ENCODE measurements at regions not wholly inside any gene's neighbourhood (a gene's known extent, or its start where the extent isn't known, plus 50 kb on each side); places are given as distances from the start of the nearest gene placed in this dataset.
"Not testable (repeated sequence)": the region's sequence is repeated elsewhere in the genome, so short reads cannot be mapped to it uniquely, and the experiment has no call there.

DNA sequence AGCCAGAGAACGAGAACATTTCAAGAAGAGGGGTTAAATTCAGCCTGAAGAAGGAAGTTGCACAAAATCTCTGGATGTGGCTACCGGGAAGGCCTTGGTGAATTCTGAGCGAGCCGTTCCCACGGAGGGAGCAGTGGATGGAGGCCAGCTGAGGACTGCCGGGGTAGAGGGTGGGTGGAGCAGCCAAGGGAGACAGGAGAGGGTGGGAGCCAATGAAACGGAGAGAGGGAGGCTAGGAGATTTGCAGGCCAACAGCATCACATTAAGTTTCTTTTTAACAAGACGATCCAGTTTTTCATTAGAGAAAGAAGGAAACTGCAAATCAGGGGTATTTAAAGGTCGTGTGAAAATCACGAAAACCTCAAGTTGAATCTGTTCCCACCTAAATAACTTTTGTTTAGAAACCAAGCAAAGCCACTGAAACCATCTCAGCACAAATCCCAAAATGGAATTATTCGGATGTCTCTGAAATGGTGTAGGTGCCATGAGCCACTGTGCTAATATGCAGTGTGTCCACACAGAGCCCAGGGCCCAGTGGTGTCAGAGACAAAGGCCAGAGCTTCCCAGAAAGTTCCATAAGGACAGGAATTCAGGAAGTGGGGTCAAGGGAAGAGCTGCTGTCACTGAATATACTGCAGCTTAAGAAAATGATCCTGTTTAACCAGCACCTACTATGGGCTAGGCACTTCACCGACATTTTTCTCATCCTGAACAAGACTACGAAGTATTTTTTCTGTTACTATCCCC is 59.7 kb upstream of the SLC35C1 start:
- 60 to 71% methylated on average over 13 of the region's 13 CpGs for WGBS, 2 donors
- H3K4me3 ChIP-seq (replicated peaks in 1 of 3): no peak overlapping the region
- peak; percentile 11 to 20 for DNase-seq
- no peak for TF ChIP-seq POLR2A (IDR thresholded peaks at IDR 0.05)
- TF ChIP-seq, protein P1, sequence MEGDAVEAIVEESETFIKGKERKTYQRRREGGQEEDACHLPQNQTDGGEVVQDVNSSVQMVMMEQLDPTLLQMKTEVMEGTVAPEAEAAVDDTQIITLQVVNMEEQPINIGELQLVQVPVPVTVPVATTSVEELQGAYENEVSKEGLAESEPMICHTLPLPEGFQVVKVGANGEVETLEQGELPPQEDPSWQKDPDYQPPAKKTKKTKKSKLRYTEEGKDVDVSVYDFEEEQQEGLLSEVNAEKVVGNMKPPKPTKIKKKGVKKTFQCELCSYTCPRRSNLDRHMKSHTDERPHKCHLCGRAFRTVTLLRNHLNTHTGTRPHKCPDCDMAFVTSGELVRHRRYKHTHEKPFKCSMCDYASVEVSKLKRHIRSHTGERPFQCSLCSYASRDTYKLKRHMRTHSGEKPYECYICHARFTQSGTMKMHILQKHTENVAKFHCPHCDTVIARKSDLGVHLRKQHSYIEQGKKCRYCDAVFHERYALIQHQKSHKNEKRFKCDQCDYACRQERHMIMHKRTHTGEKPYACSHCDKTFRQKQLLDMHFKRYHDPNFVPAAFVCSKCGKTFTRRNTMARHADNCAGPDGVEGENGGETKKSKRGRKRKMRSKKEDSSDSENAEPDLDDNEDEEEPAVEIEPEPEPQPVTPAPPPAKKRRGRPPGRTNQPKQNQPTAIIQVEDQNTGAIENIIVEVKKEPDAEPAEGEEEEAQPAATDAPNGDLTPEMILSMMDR (IDR thresholded peaks at IDR 0.05): no peak
- no peaks in the 10 kb centered on the region for H3K27me3 ChIP-seq
- no peaks in the 10 kb centered on the region for H3K4me1 ChIP-seq
- H3K9me3 ChIP-seq: no peaks in the 10 kb centered on the region
- intact Hi-C loops (cut with DNase I): no loop called here
- H3K27ac ChIP-seq: peak overlapping the region in 2 of 3 donors; percentile 2 to 28
- H3K36me3 ChIP-seq: no peaks in the 10 kb centered on the region

GRCh38 chr11:45743556-45744468 is 61.1 kb upstream of the SLC35C1 start:
- Histone ChIP-seq H3K27ac (no peak overlapping the region), H3K4me1 (no peaks in the 10 kb centered on the region), H3K27me3 (no peaks in the 10 kb centered on the region), H3K4me3 (replicated peaks in 1 of 3) (no peak overlapping the region), H3K36me3 (no peaks in the 10 kb centered on the region), H3K9me3 (no peaks in the 10 kb centered on the region)
- intact Hi-C loops (cut with DNase I): no loop called here
- DNase-seq: no peak
- 86 to 90% methylated on average over 11 of the region's 11 CpGs for WGBS, 2 donors
- no peak for TF ChIP-seq POLR2A (IDR thresholded peaks at IDR 0.05)
- TF ChIP-seq, protein P1 (IDR thresholded peaks at IDR 0.05): no peak

DNA sequence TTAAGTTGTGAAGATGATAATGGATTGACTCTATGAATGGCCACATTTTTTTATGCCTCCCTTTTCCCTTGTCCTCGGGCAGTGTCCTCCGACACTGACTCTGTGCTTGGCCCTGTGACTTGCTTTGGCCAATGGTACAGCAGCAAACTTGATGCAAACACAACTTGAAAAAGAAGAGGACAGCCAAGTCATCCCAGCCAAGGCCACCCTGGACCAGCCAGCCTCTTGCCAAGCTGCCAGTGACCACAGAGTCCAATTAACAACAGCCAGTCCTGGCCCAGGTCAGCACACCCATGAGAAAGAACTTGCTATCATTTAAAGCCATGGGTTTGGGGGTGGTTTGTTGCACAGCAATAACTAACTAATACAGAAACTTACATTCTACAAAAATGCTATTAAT is 63.4 kb upstream of the SLC35C1 start:
- TF ChIP-seq, protein P1 (IDR thresholded peaks at IDR 0.05): no peak
- no peak for TF ChIP-seq POLR2A (IDR thresholded peaks at IDR 0.05)
- H3K27me3 ChIP-seq: no peaks in the 10 kb centered on the region
- 80 to 93% methylated on average over 2 of the region's 2 CpGs for WGBS, 2 donors
- H3K36me3 ChIP-seq: no peaks in the 10 kb centered on the region
- no peaks in the 10 kb centered on the region for H3K4me1 ChIP-seq
- intact Hi-C loops (cut with DNase I): no loop called here
- H3K27ac ChIP-seq: no peak overlapping the region
- H3K9me3 ChIP-seq: no peaks in the 10 kb centered on the region
- DNase-seq: no peak
- H3K4me3 ChIP-seq (replicated peaks in 1 of 3): no peak overlapping the region

- H3K9me3 ChIP-seq: no peaks in the 10 kb centered on the region
- no peaks in the 10 kb centered on the region for H3K4me1 ChIP-seq
- 66 to 75% methylated on average over 2 of the region's 2 CpGs for WGBS, 2 donors
- H3K36me3 ChIP-seq: no peaks in the 10 kb centered on the region
- DNase-seq: no peak
- H3K27me3 ChIP-seq: no peaks in the 10 kb centered on the region
- no peak overlapping the region for H3K4me3 ChIP-seq (replicated peaks in 1 of 3)
- no peak for TF ChIP-seq POLR2A (IDR thresholded peaks at IDR 0.05)
- TF ChIP-seq, protein P1 (IDR thresholded peaks at IDR 0.05): no peak
- intact Hi-C loops (cut with DNase I): no loop called here
- H3K27ac ChIP-seq: no peak overlapping the region
Measured at GRCh38 chr11:45741032-45741431, 63.9 kb upstream of the SLC35C1 start.

DNA sequence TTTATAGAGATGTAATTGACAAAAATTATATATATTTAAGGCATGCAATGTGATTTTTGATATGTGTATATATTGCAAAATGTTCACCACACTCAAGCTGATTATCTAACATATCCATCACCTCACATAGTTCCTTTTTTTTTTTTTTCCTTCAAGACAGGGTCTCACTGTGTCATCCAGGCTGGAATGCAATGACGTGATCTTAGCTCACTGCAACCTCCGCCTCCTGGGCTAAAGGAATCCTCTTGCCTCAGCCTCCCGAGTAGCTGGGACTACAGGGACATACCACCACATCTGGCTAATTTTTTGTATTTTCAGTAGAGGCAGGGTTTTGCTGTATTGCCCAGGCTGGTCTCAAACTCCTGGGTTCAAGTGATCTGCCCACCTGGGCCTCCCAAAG is 65.1 kb upstream of the SLC35C1 start:
- no peak for TF ChIP-seq POLR2A (IDR thresholded peaks at IDR 0.05)
- TF ChIP-seq, protein P1 (IDR thresholded peaks at IDR 0.05): no peak
- Histone ChIP-seq H3K4me3 (replicated peaks in 1 of 3) (no peak overlapping the region), H3K36me3 (no peaks in the 10 kb centered on the region), H3K9me3 (no peaks in the 10 kb centered on the region), H3K27ac (no peak overlapping the region), H3K4me1 (no peaks in the 10 kb centered on the region), H3K27me3 (no peaks in the 10 kb centered on the region)
- intact Hi-C loops (cut with DNase I): no loop called here
- no peak for DNase-seq
- 92 to 96% methylated on average over 3 of the region's 3 CpGs for WGBS, 2 donors

GRCh38 chr11:45739071-45739470 is 65.9 kb upstream of the SLC35C1 start:
- not testable (repeated sequence) for H3K4me3 ChIP-seq (replicated peaks in 1 of 3)
- WGBS, 2 donors: 97 to 98% methylated on average over 17 to 18 of the region's 22 CpGs

DNA sequence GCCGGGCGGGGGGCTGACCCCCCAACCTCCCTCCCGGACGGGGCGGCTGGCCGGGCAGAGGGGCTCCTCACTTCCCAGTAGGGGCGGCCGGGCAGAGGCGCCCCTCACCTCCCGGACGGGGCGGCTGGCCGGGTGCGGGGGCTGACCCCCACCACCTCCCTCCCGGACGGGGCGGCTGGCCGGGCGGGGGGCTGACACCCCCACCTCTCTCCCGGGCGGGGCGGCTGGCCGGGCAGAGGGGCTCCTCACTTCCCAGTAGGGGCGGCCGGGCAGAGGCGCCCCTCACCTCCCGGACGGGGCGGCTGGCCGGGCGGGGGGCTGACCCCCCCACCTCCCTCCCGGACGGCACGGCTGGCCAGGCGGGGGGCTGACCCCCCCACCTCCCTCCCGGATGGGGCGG is 66.8 kb upstream of the SLC35C1 start:
- DNase-seq; intact Hi-C loops (cut with DNase I); H3K27ac ChIP-seq; H3K4me1 ChIP-seq; H3K9me3 ChIP-seq; H3K4me3 ChIP-seq (replicated peaks in 1 of 3); H3K36me3 ChIP-seq; H3K27me3 ChIP-seq: not testable (repeated sequence)
- no CpG with 5 or more reads among the region's 37 CpGs for WGBS, 2 donors

More at GRCh38 chr11:45739071-45739470, 65.9 kb upstream of the SLC35C1 start:
- H3K27me3 ChIP-seq; H3K9me3 ChIP-seq; DNase-seq; H3K27ac ChIP-seq; H3K36me3 ChIP-seq; intact Hi-C loops (cut with DNase I); H3K4me1 ChIP-seq: not testable (repeated sequence)
